IgD-negative memory B cell (primary cell): ENCODE measurements at regions not wholly inside any gene's neighbourhood (a gene's known extent, or its start where the extent isn't known, plus 50 kb on each side); places are given as distances from the start of the nearest gene placed in this dataset.
A peak's percentile ranks its signal among the peaks of the same experiment; 100 is the strongest.

ENCODE experiments used
- H3K27ac Mint-ChIP-seq, 3 donors: one replicate each; pipeline ENCODE4 v1.8.0; 2020 to 2022; ENCODE audit warnings: mild to moderate bottlenecking in 3 of 3, mixed read lengths in 3 of 3, moderate library complexity in 1 of 3
- H3K27me3 Mint-ChIP-seq: one replicate; pipeline ENCODE4 v1.8.0; 2021; ENCODE audit warnings: mixed read lengths
- H3K36me3 Mint-ChIP-seq: one replicate; pipeline ENCODE4 v1.8.0; 2020; ENCODE audit warnings: mild to moderate bottlenecking, mixed read lengths
- H3K4me1 Mint-ChIP-seq, 3 donors: one replicate each; pipeline ENCODE4 v1.8.0; 2020 to 2022; ENCODE audit warnings: mixed read lengths in 3 of 3, mild to moderate bottlenecking in 1 of 3
- H3K4me3 Mint-ChIP-seq, 4 donors: one replicate each; pipeline ENCODE4 v1.8.0; 2020 to 2022; ENCODE audit warnings: mild to moderate bottlenecking in 4 of 4, mixed read lengths in 4 of 4, moderate library complexity in 3 of 4
- H3K9me3 Mint-ChIP-seq, 3 donors: one replicate each; pipeline ENCODE4 v1.8.0; 2020 to 2021; ENCODE audit warnings: mixed read lengths in 3 of 3, mild to moderate bottlenecking in 1 of 3

DNA sequence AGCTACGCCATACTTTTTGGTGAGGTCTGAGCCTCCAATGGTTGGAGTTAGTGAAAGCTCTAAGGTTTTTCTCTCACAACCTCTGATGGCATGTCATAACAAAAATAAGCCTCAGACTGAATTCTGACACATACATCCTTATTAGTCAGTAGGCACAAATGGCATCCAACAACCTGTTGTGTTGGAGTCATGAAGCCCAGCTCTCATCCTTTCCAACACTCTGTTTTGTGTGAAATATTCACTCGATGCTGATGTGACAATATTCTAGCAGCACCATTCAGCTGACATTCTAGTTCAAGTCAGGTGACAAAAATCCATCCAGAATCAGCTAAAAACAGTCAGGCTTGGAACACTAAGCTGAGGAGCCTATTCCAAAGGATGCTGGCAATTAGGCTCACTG is 603.2 kb upstream of the ID2 start:
- Mint-ChIP-seq H3K36me3 (no peaks in the 10 kb centered on the region), H3K9me3 (peaks cover 3 to 11% (median 6%) of the 10 kb centered on the region in 3 donors), H3K4me1 (peaks cover 0 to 3% (median 2%) of the 10 kb centered on the region in 3 donors), H3K4me3 (no peak overlapping the region), H3K27me3 (no peaks in the 10 kb centered on the region), H3K27ac (no peak overlapping the region)

DNA sequence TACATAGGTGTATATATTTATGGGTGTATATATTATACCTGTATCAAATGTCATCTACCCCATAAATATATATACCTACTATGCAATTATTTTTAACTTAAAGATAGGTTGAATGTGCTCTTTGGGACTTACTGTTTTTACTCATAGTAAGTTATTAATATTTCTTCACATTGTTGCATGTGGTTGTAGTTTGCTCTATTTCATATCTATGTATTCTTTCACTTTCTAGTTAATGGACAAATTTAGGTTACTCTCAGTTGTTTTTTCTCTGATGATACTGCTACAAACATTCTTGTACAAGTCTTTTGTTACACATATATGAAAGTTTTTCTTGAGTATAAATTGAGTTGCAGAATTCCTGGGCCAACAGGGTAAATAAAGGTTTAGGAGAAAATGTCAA is 601.8 kb upstream of the ID2 start:
- Mint-ChIP-seq H3K9me3 (peaks cover 3 to 11% (median 6%) of the 10 kb centered on the region in 3 donors), H3K27me3 (peaks cover 3% of the 10 kb centered on the region), H3K4me1 (peaks cover 0 to 3% (median 2%) of the 10 kb centered on the region in 3 donors), H3K4me3 (no peak overlapping the region), H3K27ac (no peak overlapping the region), H3K36me3 (no peaks in the 10 kb centered on the region)

DNA sequence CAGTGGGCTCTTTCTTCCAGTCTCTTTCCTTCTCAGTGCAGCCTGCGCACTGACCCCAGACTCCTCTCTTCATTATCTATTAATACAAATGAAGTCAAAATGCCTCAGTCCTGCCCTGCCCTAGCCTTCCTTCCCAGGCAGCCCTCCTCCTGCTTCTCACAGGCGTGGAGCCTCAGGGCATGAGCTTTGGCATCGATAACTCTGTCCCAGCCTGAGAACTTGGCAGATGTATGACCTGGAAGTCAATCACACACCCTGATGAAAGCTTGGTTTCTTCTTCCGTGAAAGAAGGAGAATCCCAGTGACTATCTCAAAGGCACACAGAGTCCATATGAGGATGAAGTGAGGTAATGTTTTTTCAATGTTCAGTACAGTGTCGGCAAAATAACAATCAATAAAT is 600.7 kb upstream of the ID2 start:
- Mint-ChIP-seq H3K27me3 (peaks cover 3% of the 10 kb centered on the region), H3K36me3 (no peaks in the 10 kb centered on the region), H3K9me3 (peaks cover 3 to 11% (median 6%) of the 10 kb centered on the region in 3 donors), H3K27ac (no peak overlapping the region), H3K4me1 (peaks cover 0 to 3% (median 2%) of the 10 kb centered on the region in 3 donors), H3K4me3 (no peak overlapping the region)

DNA sequence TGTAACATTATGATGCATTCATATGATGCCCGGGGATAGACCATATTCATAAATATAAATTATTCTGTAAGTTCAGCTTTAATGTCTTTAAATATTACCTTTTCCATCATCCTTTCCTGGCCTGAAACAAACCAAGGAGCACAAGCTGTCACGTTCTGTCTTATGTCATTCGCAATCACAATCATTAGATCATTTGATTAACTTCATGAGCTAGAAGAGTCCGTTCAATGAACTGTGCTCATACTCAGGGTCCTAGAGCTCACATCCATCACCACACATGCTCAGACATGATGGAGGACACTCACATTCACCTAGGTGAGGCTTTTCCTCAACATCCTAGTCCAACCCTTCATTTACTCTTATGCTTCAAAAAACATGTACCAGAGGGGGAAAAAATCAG is 599.0 kb upstream of the ID2 start:
- Mint-ChIP-seq H3K9me3 (peaks cover 3 to 4% (median 4%) of the 10 kb centered on the region in 3 donors), H3K27ac (no peak overlapping the region), H3K4me3 (no peak overlapping the region), H3K27me3 (peaks cover 3% of the 10 kb centered on the region), H3K4me1 (no peaks in the 10 kb centered on the region), H3K36me3 (no peaks in the 10 kb centered on the region)

DNA sequence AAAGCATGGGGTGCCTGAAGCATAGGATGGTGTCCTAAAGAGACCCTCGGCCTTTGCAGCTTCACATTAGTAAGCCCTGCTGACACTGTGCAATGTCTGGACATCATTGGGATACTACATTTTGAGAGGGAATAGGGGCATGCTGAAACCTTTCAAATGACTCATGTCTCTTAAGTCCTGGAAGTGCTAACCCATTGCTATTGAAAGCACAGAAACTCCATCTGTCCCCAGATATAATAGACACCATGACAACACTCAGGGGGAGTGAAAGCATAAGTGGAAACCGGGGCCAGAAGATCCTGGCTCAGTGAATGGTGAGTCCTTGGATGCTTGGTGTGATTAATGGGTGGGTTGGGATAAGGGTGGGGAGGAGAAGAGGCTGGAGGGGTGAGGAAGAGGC is 595.5 kb upstream of the ID2 start:
- Mint-ChIP-seq H3K27ac (no peak overlapping the region), H3K36me3 (no peaks in the 10 kb centered on the region), H3K27me3 (peaks cover 5% of the 10 kb centered on the region), H3K9me3 (no peaks in the 10 kb centered on the region), H3K4me1 (no peaks in the 10 kb centered on the region), H3K4me3 (no peak overlapping the region)

DNA sequence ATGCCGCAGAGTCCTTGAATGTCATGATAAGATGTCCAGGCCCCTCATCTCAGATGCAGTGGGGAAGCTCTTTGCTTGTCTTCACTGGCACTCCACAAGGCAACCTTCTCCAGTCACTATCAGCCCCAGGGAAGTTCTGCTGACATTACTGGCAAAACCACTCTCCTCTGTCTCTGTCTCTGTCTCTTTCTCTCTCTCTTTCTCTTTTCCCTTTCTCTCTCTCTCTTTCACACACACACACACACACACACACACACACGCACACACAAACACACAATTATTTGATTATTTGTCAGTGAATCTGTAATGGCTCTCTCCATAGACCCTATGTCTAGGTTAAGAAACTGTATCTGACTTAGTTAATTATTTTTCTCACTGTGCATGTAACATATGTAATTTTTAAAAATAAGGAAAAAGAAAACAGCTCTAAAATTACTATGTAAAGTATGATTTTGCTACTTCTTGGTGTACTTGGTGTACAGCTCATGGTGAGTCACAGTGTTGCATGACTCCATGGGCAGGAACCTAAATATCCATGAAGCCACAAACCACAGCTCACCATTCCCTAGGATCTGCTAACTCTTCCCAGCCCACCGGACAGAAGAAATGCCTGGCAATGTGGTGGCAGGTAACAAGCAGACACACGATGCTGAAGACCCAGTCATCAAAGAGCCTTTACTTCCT is 594.9 kb upstream of the ID2 start:
- Mint-ChIP-seq H3K4me3 (no peak overlapping the region), H3K27me3 (peaks cover 5% of the 10 kb centered on the region), H3K4me1 (no peaks in the 10 kb centered on the region), H3K36me3 (no peaks in the 10 kb centered on the region), H3K27ac (no peak overlapping the region), H3K9me3 (no peaks in the 10 kb centered on the region)

DNA sequence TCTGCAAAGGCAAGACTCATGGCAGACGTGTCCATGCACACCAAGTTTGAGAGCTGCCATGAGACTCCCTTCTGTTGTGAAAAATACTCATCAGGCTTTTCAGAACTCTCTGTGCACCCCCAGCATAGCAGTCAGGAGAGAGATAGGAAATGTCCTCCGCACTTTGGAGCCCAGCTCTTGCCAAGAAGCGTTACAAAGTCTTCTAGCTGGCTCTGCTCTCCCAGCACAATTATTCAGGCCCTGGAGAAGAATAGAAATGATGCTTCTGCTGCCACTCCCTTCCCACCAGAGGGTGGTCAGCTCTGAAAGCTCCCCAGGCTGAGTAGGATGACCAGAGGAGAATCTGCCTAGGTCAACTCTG is 594.4 kb upstream of the ID2 start:
- Mint-ChIP-seq H3K9me3 (no peaks in the 10 kb centered on the region), H3K4me1 (no peaks in the 10 kb centered on the region)

DNA sequence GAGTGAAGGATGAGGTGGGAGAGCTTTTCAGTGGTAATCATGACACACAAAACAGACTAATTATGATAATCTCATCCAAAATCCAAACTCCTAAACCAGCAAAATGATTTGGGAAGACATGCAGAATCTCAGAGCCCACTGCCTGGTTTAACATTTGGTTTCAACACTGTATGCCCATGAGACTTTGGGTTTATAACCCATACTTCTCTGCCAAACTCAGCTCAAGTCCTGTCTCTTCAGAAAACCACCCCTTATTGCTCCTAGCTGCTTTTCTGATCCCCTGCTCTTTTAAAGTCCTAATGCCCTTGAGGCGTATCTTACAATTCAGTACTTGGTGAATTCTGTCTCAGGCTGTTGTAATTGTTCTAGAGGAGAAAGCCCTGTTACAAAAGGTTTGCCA is 593.0 kb upstream of the ID2 start:
- Mint-ChIP-seq H3K27me3 (peaks cover 5% of the 10 kb centered on the region), H3K4me3 (no peak overlapping the region), H3K36me3 (no peaks in the 10 kb centered on the region), H3K27ac (no peak overlapping the region), H3K4me1 (no peaks in the 10 kb centered on the region), H3K9me3 (no peaks in the 10 kb centered on the region)

More for the DNA sequence above, 594.4 kb upstream of the ID2 start:
- no peaks in the 10 kb centered on the region for H3K36me3 Mint-ChIP-seq
- H3K27me3 Mint-ChIP-seq: peaks cover 5% of the 10 kb centered on the region
- H3K27ac Mint-ChIP-seq: no peak overlapping the region
- no peak overlapping the region for H3K4me3 Mint-ChIP-seq

DNA sequence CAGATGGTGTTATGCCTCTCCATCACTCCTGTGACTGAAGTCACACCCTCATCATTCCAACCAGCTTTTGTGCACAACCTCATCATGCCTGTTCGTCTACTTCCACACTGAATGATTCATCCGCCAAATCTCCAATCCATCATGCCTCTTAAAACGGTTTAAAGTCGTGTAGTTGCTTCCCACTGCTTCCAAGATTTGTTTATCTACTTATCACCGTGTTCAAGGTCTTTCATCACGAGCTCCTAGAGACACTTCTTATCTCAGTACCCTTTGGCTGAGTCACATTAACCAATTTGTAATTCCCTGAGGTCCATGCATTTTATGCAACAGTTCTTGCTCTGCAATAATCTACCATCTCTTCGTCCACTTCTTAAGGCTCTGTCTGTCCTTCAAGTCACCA is 592.3 kb upstream of the ID2 start:
- no peak overlapping the region for H3K4me3 Mint-ChIP-seq
- H3K27me3 Mint-ChIP-seq: peaks cover 5% of the 10 kb centered on the region
- no peak overlapping the region for H3K27ac Mint-ChIP-seq
- H3K4me1 Mint-ChIP-seq: no peaks in the 10 kb centered on the region
- H3K9me3 Mint-ChIP-seq: no peaks in the 10 kb centered on the region
- no peaks in the 10 kb centered on the region for H3K36me3 Mint-ChIP-seq

DNA sequence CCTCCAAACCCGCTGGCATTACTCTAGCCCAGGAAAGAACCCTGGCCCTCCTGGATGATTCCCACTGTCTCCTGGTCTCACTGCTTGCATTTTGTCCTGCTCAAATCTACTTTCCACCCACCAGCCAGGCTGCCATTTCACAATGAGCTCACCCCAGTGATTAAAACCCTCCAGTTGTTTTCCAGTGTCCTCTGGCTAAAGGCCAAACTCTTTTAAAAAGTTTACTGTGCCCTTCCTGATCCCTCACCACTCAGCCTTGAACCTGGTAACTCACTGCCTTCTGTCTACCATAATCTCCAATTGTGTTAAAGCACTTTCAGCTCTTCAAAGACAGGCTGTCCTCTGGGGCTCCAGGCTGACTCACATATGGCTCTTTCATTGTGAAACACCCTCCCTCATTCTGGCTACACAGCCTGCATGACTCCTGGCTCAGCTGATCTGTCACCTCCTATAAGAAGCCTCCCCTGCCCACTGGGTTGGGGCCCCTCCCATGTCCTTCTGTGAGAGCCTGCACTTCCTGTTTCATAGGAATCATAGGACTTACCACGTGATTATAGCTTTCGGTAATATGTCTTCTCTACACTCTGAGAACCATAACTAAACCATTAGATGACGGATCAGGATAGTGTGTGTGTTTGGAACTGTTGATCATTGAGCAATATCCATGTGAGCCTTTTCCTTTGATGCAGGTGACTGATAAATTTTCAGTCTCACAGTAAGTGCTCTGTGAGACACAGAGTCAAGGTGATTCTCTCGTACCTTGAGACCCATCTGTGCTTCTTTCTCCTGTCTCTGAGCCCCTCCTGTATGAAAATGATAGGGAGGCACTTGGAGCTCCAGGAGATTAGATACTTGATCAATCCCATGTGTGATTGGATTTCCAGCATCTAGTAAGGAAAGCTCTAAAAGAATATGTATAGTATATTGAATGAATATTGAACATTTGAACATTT is 590.8 kb upstream of the ID2 start:
- H3K4me1 Mint-ChIP-seq: no peaks in the 10 kb centered on the region
- H3K27ac Mint-ChIP-seq: no peak overlapping the region
- no peak overlapping the region for H3K4me3 Mint-ChIP-seq
- no peaks in the 10 kb centered on the region for H3K36me3 Mint-ChIP-seq
- peaks cover 3% of the 10 kb centered on the region for H3K27me3 Mint-ChIP-seq
- H3K9me3 Mint-ChIP-seq: no peaks in the 10 kb centered on the region

DNA sequence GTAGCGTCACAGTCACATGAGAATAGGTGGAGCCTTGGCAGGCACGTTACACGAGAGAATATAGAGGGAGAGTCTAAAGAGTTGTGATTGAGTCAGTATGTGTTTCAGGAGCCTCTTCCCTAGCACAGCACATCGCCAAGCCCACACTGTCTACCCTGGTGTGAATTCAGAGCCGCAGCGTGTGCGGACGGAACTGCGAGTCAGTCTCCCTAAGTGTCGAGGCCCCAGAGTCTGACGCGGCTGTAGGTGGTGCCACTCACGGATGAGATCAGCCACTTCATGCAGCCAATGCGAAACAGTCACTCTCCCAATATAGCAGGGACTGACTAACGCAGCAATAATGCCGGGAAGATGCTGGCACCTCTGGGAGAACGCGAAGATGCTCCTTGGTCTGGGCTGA is 587.3 kb upstream of the ID2 start:
- Mint-ChIP-seq H3K4me1 (no peaks in the 10 kb centered on the region), H3K36me3 (no peaks in the 10 kb centered on the region), H3K4me3 (no peak overlapping the region), H3K9me3 (no peaks in the 10 kb centered on the region), H3K27me3 (peaks cover 3% of the 10 kb centered on the region), H3K27ac (no peak overlapping the region)

DNA sequence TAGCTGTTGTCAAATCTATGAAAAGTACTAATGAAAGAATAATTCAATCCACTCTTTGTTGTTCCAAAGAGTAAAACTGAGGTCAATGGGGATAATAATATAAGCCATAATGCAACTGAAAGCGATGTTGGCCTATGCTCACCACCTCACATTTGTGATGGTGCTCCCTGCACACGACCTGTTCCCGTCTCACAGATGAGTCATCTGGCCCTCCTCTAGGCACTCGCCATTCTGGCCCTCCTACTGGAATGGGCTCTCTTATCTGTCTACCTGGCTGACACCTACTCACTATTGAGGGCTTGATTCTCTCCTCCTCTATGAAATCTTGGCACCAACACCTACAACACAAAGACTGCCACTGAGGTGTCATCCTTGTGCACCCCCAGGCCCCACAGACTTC is 585.9 kb upstream of the ID2 start:
- H3K27ac Mint-ChIP-seq: no peak overlapping the region
- no peaks in the 10 kb centered on the region for H3K9me3 Mint-ChIP-seq
- no peaks in the 10 kb centered on the region for H3K4me1 Mint-ChIP-seq
- peak overlapping the region in 1 of 4 donors; percentile 13 for H3K4me3 Mint-ChIP-seq
- peaks cover 5% of the 10 kb centered on the region for H3K27me3 Mint-ChIP-seq
- H3K36me3 Mint-ChIP-seq: no peaks in the 10 kb centered on the region

DNA sequence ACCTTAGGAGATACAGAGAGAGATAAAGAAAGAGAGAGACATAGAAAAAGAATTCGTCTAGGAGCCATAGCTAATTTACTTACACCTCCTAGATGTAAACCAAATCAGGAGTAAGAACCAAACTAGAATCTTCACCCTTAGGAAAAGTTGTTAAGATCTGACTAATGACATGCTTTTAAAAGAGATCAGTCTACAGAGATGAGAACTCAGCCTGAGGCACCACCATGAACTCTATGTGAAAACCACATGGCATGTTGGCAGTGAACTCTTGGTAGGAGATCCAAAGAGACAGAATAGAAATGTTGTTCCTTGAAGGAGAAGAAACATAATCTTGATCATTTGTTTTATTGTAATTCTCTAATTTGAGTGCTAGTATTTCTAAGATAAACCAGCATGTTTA is 585.4 kb upstream of the ID2 start:
- no peaks in the 10 kb centered on the region for H3K9me3 Mint-ChIP-seq
- H3K36me3 Mint-ChIP-seq: no peaks in the 10 kb centered on the region
- H3K4me1 Mint-ChIP-seq: no peaks in the 10 kb centered on the region
- H3K27ac Mint-ChIP-seq: no peak overlapping the region
- peaks cover 5% of the 10 kb centered on the region for H3K27me3 Mint-ChIP-seq
- no peak overlapping the region for H3K4me3 Mint-ChIP-seq

DNA sequence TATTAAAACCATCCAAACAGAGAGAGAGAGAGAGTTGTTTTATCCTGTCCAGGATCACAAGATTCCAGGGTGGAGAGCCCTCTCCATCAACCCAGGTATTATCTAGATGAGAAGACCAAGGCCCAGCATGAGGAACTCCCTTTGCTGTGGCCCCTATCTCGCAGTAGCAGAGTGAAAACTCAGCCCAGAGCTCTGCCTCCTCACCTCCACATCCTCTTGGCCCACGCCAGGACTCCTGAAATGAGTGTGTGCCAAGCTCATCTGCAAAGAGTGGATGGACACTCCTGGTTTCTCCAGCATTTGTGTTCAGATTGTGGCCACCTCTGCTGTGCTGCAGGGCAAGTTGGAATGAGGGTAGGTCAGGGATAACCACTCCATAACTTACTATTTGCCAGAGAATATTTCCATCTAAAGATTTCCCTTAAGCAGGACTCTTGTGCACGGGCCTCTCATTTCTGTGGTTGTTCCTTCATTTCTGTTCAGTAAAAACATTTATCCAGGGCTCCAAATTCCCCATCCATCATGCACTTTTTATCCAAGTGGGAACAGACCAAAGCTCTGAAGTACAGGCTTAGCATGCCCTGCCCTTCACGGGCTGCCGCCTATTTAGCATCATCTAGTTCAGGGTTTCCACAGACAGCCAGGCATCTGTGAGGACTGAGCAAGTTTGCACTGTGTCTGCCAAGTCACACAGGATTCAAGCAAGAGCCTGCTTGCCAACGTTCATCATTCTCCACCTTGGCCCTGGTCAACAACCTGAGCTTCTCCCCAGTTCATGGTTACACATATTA is 583.2 kb upstream of the ID2 start:
- H3K4me3 Mint-ChIP-seq: no peak overlapping the region
- peak overlapping the region in 1 of 3 donors; percentile 37 for H3K27ac Mint-ChIP-seq
- H3K4me1 Mint-ChIP-seq: no peaks in the 10 kb centered on the region
- no peaks in the 10 kb centered on the region for H3K9me3 Mint-ChIP-seq
- H3K27me3 Mint-ChIP-seq: peaks cover 5% of the 10 kb centered on the region
- H3K36me3 Mint-ChIP-seq: no peaks in the 10 kb centered on the region

DNA sequence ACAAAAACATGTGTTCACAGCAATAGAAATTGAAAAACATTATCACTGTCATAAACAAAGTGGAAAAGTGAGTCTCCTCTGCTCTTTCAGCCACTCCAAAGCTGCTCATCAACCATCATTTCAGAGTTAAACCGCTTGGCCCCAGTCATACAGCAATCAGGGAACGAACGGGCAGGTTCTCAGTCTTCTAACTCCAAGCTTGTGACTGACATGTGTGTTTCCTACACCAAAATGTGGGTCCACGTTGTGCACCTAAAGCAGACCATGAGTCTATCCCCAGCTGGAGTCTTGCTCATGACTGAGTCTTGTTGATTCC is 582.6 kb upstream of the ID2 start:
- no peak overlapping the region for H3K4me3 Mint-ChIP-seq
- no peaks in the 10 kb centered on the region for H3K9me3 Mint-ChIP-seq
- peak overlapping the region in 1 of 3 donors; percentile 37 for H3K27ac Mint-ChIP-seq

More for the DNA sequence above, 582.6 kb upstream of the ID2 start:
- peaks cover 5% of the 10 kb centered on the region for H3K27me3 Mint-ChIP-seq
- no peaks in the 10 kb centered on the region for H3K36me3 Mint-ChIP-seq
- no peaks in the 10 kb centered on the region for H3K4me1 Mint-ChIP-seq
